ENCODE measurements at regions not wholly inside any gene's neighbourhood (a gene's known extent, or its start where the extent isn't known, plus 50 kb on each side); places are given as distances from the start of the nearest gene placed in this dataset.

DNA sequence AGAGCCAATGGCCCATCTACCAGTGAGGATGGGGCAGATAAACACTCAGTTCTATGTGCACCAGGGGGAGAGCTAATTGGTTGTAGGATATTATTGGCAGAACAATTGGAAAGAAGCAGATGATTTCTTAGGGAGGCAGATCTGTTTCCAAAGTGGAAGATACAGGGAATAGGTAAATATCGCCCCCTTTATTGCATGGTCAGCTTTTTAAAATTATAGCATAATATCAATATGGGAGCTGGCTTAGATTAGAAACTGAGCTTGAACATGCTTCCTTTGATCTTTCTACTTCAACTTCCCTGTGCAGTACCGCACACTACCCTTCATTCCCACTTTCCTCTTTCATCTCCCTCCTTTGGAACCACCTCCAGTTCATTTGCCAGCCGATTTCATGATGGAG is 64.0 kb upstream of the PLXNA2 start:
- Histone ChIP-seq H3K9me3 (no peaks in the 10 kb centered on the region), H3K4me3 (no peak overlapping the region), H3K27ac (no peak overlapping the region), H3K36me3 (no peaks in the 10 kb centered on the region), H3K27me3 (replicated peaks; ENCODE audit: insufficient read depth) (no peaks in the 10 kb centered on the region), H3K4me1 (ENCODE audit: control insufficient read depth in 1 of 2, low read depth in 2 of 2) (no peaks in the 10 kb centered on the region)
- TF ChIP-seq CTCF (IDR thresholded peaks at IDR 0.05) = no peak
- ATAC-seq (ENCODE audit: insufficient number of reproducible peaks, low FRiP score, low read depth) (no peak), DNase-seq (ENCODE audit: low spot score) (no peak)

DNA sequence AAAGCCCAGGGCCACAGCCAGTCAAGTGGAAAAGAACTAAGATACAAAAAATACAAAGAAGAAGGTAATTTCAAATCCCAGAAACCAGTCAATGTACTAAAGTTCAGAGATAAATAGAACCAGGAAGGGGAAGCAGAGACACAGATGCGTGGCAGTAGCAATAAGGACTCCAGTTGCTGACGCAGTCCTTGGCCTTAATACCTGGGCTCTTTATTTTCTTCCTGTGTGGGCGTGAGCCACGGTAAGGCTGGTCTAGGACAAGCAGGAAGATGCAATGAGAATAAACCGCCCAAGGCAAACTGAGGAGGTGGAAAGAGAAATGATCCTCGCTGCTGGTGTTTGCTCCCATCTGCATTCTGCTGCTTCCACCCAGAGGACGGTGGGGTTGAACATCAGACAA is 65.6 kb upstream of the PLXNA2 start:
- no peaks in the 10 kb centered on the region for H3K4me1 ChIP-seq (ENCODE audit: control insufficient read depth in 1 of 2, low read depth in 2 of 2)
- DNase-seq (ENCODE audit: low spot score) (no peak), ATAC-seq (ENCODE audit: insufficient number of reproducible peaks, low FRiP score, low read depth) (no peak)
- no peaks in the 10 kb centered on the region for H3K36me3 ChIP-seq
- H3K27ac ChIP-seq = no peak overlapping the region
- H3K9me3 ChIP-seq = no peaks in the 10 kb centered on the region
- TF ChIP-seq CTCF (IDR thresholded peaks at IDR 0.05) = no peak
- H3K27me3 ChIP-seq (replicated peaks; ENCODE audit: insufficient read depth) = no peaks in the 10 kb centered on the region
- no peak overlapping the region for H3K4me3 ChIP-seq

GRCh38 chr1:208312706-208313105 is 68.5 kb upstream of the PLXNA2 start:
- Histone ChIP-seq H3K27ac (no peak overlapping the region), H3K4me3 (no peak overlapping the region), H3K9me3 (no peaks in the 10 kb centered on the region), H3K4me1 (ENCODE audit: control insufficient read depth in 1 of 2, low read depth in 2 of 2) (no peaks in the 10 kb centered on the region), H3K27me3 (replicated peaks; ENCODE audit: insufficient read depth) (no peaks in the 10 kb centered on the region), H3K36me3 (no peaks in the 10 kb centered on the region)
- TF ChIP-seq CTCF (IDR thresholded peaks at IDR 0.05) = no peak
- no peak for DNase-seq (ENCODE audit: low spot score)
- ATAC-seq (ENCODE audit: insufficient number of reproducible peaks, low FRiP score, low read depth) = no peak

DNA sequence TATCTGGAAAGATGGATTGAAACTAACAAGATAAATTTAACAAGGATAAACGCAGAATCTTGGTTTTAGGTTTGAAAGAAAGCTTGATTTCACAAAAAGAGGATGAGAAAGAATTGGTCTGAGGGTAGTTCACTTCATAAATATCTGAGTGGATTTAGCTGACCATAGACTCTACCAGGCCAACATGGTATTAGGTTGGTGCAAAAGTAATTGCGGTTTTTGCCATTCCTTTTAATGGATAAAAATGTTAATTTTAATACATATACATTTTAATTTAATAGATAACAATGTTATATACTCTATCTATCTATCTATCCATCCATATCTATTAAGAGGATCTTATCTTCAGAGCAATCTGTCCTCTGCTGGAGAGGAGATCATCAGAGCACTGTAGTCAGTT is 70.2 kb upstream of the PLXNA2 start:
- no peaks in the 10 kb centered on the region for H3K36me3 ChIP-seq
- H3K27ac ChIP-seq = no peak overlapping the region
- DNase-seq (ENCODE audit: low spot score) (no peak), ATAC-seq (ENCODE audit: insufficient number of reproducible peaks, low FRiP score, low read depth) (no peak)
- H3K27me3 ChIP-seq (replicated peaks; ENCODE audit: insufficient read depth) = no peaks in the 10 kb centered on the region
- H3K4me1 ChIP-seq (ENCODE audit: control insufficient read depth in 1 of 2, low read depth in 2 of 2) = no peaks in the 10 kb centered on the region
- no peak for TF ChIP-seq CTCF (IDR thresholded peaks at IDR 0.05)
- no peak overlapping the region for H3K4me3 ChIP-seq
- H3K9me3 ChIP-seq = no peaks in the 10 kb centered on the region

- H3K27me3 ChIP-seq (replicated peaks; ENCODE audit: insufficient read depth) = no peaks in the 10 kb centered on the region
- no peaks in the 10 kb centered on the region for H3K36me3 ChIP-seq
- no peak overlapping the region for H3K27ac ChIP-seq
- no peak for ATAC-seq (ENCODE audit: insufficient number of reproducible peaks, low FRiP score, low read depth)
- DNase-seq (ENCODE audit: low spot score) = no peak
- TF ChIP-seq CTCF (IDR thresholded peaks at IDR 0.05) = no peak
- no peak overlapping the region for H3K4me3 ChIP-seq
- no peaks in the 10 kb centered on the region for H3K4me1 ChIP-seq (ENCODE audit: control insufficient read depth in 1 of 2, low read depth in 2 of 2)
- H3K9me3 ChIP-seq = no peaks in the 10 kb centered on the region
Measured at GRCh38 chr1:208318150-208318734, 74.1 kb upstream of the PLXNA2 start.

Data from thoracic aorta (tissue), 2 donors.